T-helper 22 cell (primary cell): ENCODE measurements at regions not wholly inside any gene's neighbourhood (a gene's known extent, or its start where the extent isn't known, plus 50 kb on each side); places are given as distances from the start of the nearest gene placed in this dataset.
"Not testable (repeated sequence)": the region's sequence is repeated elsewhere in the genome, so short reads cannot be mapped to it uniquely, and the experiment has no call there.

ENCODE experiments used
- DNase-seq: peaks from one replicate; pipeline ENCODE4 v3.0.0-alpha.2; 2020; ENCODE audit warnings: low read depth

GRCh38 chr2:87198422-87198821 lies 176.8 kb upstream of the PLGLB1 start:
- DNase-seq, result not testable (repeated sequence)

GRCh38 chr2:87199228-87199627 lies 177.6 kb upstream of the PLGLB1 start:
- not testable (repeated sequence) for DNase-seq

- DNase-seq, result not testable (repeated sequence)
Measured at GRCh38 chr2:87204569-87205147, 183.0 kb upstream of the PLGLB1 start.

- DNase-seq, result not testable (repeated sequence)
Measured at GRCh38 chr2:87212938-87213337, 191.3 kb upstream of the PLGLB1 start.

- not testable (repeated sequence) for DNase-seq
Measured at GRCh38 chr2:87217005-87217404, 195.4 kb upstream of the PLGLB1 start.

GRCh38 chr2:87217741-87218410 lies 196.2 kb upstream of the PLGLB1 start:
- DNase-seq, result peak; percentile 15

- DNase-seq, result not testable (repeated sequence)
Measured at GRCh38 chr2:87220651-87221050, 199.0 kb upstream of the PLGLB1 start.

- not testable (repeated sequence) for DNase-seq
Measured at GRCh38 chr2:87222131-87222530, 200.5 kb upstream of the PLGLB1 start.

GRCh38 chr2:87223873-87224272 lies 202.2 kb upstream of the PLGLB1 start:
- not testable (repeated sequence) for DNase-seq

- not testable (repeated sequence) for DNase-seq
Measured at GRCh38 chr2:87229091-87229689, 207.5 kb upstream of the PLGLB1 start.

GRCh38 chr2:87229964-87230363 lies 208.3 kb upstream of the PLGLB1 start:
- not testable (repeated sequence) for DNase-seq

GRCh38 chr2:87235333-87235981 lies 213.8 kb upstream of the PLGLB1 start:
- not testable (repeated sequence) for DNase-seq

GRCh38 chr2:87237570-87238336 lies 216.1 kb upstream of the PLGLB1 start:
- not testable (repeated sequence) for DNase-seq

- DNase-seq, result not testable (repeated sequence)
Measured at GRCh38 chr2:87239558-87240215, 218.0 kb upstream of the PLGLB1 start.

- not testable (repeated sequence) for DNase-seq
Measured at GRCh38 chr2:87246066-87246717, 224.5 kb upstream of the PLGLB1 start.

- DNase-seq, result not testable (repeated sequence)
Measured at GRCh38 chr2:87252046-87252445, 230.4 kb upstream of the PLGLB1 start.

GRCh38 chr2:87254562-87254961 lies 232.9 kb upstream of the PLGLB1 start:
- not testable (repeated sequence) for DNase-seq

GRCh38 chr2:87255410-87255809 lies 233.8 kb upstream of the PLGLB1 start:
- DNase-seq, result not testable (repeated sequence)

GRCh38 chr2:87258887-87259286 lies 237.2 kb upstream of the PLGLB1 start:
- DNase-seq, result not testable (repeated sequence)

GRCh38 chr2:87262184-87262702 lies 240.6 kb upstream of the PLGLB1 start:
- DNase-seq, result not testable (repeated sequence)
